ENCODE measurements at regions not wholly inside any gene's neighbourhood (a gene's known extent, or its start where the extent isn't known, plus 50 kb on each side); places are given as distances from the start of the nearest gene placed in this dataset.

- TF ChIP-seq CTCF (conservative IDR thresholded peaks at IDR 0.05; ENCODE audit: low read depth, low read length) = no peak
- H3K4me3 ChIP-seq (ENCODE audit: low read length) = no peak overlapping the region
- DNase-seq (ENCODE audit: low read depth) = no peak
Observed at GRCh38 chr1:4084048-4084431, 184.0 kb upstream of the C1orf174 start.

GRCh38 chr1:4084446-4084845 is 184.4 kb upstream of the C1orf174 start:
- DNase-seq (ENCODE audit: low read depth) = no peak
- no peak for TF ChIP-seq CTCF (conservative IDR thresholded peaks at IDR 0.05; ENCODE audit: low read depth, low read length)
- no peak overlapping the region for H3K4me3 ChIP-seq (ENCODE audit: low read length)

- no peak for TF ChIP-seq CTCF (conservative IDR thresholded peaks at IDR 0.05; ENCODE audit: low read depth, low read length)
- H3K4me3 ChIP-seq (ENCODE audit: low read length) = no peak overlapping the region
- DNase-seq (ENCODE audit: low read depth) = no peak
Observed at GRCh38 chr1:4084896-4085295, 184.8 kb upstream of the C1orf174 start.

GRCh38 chr1:4085546-4085945 is 185.5 kb upstream of the C1orf174 start:
- H3K4me3 ChIP-seq (ENCODE audit: low read length) = no peak overlapping the region
- TF ChIP-seq CTCF (conservative IDR thresholded peaks at IDR 0.05; ENCODE audit: low read depth, low read length) = no peak
- DNase-seq (ENCODE audit: low read depth) = no peak

GRCh38 chr1:4086085-4086850 is 186.2 kb upstream of the C1orf174 start:
- no peak for TF ChIP-seq CTCF (conservative IDR thresholded peaks at IDR 0.05; ENCODE audit: low read depth, low read length)

GRCh38 chr1:4086921-4087320 is 186.8 kb upstream of the C1orf174 start:
- DNase-seq (ENCODE audit: low read depth) = no peak
- TF ChIP-seq CTCF (conservative IDR thresholded peaks at IDR 0.05; ENCODE audit: low read depth, low read length) = no peak
- no peak overlapping the region for H3K4me3 ChIP-seq (ENCODE audit: low read length)

More at GRCh38 chr1:4086085-4086850, 186.2 kb upstream of the C1orf174 start:
- no peak overlapping the region for H3K4me3 ChIP-seq (ENCODE audit: low read length)
- DNase-seq (ENCODE audit: low read depth) = no peak
